ENCODE measurements at regions not wholly inside any gene's neighbourhood (a gene's known extent, or its start where the extent isn't known, plus 50 kb on each side); places are given as distances from the start of the nearest gene placed in this dataset.
A peak's percentile ranks its signal among the peaks of the same experiment; 100 is the strongest.

GRCh38 chr15:36263666-36264065, 315.8 kb upstream of the CDIN1 start:
- DNase-seq (ENCODE audit: low read depth in 2 of 2) = no peak

DNA sequence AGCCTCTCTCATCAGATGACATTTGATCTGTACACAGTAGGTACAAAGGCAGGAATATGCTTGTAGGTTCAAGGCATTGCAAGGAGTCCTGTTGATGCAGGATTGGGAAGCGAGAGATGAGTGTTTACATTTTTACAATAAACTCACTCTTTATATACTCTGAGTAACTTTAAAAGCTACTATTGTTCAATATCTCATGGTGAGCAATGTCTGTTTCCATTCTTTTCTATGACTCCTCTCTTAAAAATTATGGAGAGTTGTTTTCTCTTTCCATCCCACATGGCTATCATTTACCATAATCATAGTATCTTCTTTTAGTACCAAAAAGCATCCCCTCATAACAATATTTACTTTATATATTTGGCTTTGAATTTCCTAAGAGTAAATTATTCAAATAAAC, 314.0 kb upstream of the CDIN1 start:
- DNase-seq (ENCODE audit: low read depth in 2 of 2) = no peak

- DNase-seq (ENCODE audit: low read depth in 2 of 2) = no peak
These were observed 308.4 kb upstream of the CDIN1 start for GRCh38 chr15:36271048-36271447.

- DNase-seq (ENCODE audit: low read depth in 2 of 2) = no peak
These were observed 303.8 kb upstream of the CDIN1 start for GRCh38 chr15:36275656-36276055.

- DNase-seq (ENCODE audit: low read depth in 2 of 2) = no peak
These were observed 301.2 kb upstream of the CDIN1 start for GRCh38 chr15:36278219-36278618.

DNA sequence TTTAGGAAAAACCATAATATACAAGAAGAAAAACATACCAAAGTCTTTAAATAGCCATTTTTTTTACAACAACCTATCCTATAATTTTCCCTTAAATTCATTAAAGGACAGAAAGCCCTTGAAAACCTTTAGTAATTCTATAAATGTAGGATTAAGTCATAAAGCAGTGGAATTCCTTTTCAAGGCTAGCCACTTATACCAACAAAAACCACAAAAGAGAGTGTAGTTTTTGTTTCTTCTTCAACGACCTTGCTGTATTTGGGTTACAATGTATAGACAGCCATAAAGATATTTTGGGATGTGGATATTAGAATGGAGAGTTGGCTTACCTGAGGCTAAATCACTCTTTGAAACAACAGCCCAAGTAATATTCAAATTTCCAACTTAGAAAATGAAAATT, 296.6 kb upstream of the CDIN1 start:
- no peak for DNase-seq (ENCODE audit: low read depth in 2 of 2)

GRCh38 chr15:36284911-36285310, 294.5 kb upstream of the CDIN1 start:
- DNase-seq (ENCODE audit: low read depth in 2 of 2) = peak in 1 of 2 experiments; percentile 3

DNA sequence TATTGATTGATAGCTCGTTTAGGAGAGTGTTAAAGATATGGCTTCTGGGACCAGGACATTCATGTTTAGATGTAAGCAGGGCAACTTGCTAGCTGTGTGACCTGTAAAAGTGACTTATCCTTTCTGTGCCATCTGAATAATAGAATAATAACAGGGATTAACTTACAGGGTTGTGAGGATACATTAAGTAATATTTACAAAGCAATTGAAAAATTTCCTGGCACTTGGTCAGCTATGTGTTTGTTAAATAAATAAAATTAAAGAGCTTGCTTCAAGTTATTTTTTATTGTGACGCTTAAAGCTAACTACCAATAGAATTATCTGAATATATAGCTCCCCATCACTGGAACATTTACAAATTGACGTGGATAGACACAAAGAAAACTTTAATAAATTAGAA, 287.9 kb upstream of the CDIN1 start:
- DNase-seq (ENCODE audit: low read depth in 2 of 2) = no peak

GRCh38 chr15:36294359-36294758, 285.1 kb upstream of the CDIN1 start:
- DNase-seq (ENCODE audit: low read depth in 2 of 2) = no peak

- DNase-seq (ENCODE audit: low read depth in 2 of 2) = no peak
These were observed 277.5 kb upstream of the CDIN1 start for GRCh38 chr15:36301947-36302346.

DNA sequence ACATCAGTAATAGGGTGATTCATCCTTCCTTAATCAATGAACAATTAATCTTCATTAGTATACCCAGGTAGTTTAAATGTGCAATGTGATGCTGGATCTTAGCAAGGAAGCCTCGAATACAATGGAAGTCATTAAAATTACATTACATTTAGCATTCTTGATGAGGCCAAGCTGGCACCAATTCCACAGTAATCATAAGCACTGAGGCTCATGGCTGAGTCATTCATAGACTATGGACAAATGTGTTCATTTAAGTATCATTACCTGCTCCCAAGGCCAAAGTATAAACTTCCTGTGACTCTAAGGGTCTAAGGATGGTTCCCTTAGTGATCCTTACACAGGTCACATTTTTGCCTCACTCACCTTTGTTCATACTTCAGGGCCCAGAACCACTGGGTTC, 266.4 kb upstream of the CDIN1 start:
- DNase-seq (ENCODE audit: low read depth in 2 of 2) = no peak

- DNase-seq (ENCODE audit: low read depth in 2 of 2) = no peak
These were observed 265.6 kb upstream of the CDIN1 start for GRCh38 chr15:36313736-36314280.

DNA sequence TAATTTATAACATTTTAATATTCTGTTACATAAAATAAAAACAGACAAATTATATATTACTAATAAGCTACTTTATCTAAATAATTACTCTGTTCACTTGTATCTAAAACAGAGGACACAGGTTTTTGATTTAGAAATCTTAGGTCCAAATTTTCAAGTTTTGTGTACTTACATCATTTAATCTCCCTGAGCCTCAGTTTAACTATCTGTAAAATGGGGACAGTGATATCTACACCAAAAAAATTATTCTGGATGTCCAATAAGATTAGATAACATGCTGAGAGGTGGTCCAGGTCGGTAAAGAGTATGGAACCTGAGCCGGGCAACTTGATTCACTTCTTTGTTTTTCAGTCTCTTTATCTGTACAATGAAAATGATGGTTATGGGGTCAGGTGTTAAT, 263.8 kb upstream of the CDIN1 start:
- no peak for DNase-seq (ENCODE audit: low read depth in 2 of 2)

DNA sequence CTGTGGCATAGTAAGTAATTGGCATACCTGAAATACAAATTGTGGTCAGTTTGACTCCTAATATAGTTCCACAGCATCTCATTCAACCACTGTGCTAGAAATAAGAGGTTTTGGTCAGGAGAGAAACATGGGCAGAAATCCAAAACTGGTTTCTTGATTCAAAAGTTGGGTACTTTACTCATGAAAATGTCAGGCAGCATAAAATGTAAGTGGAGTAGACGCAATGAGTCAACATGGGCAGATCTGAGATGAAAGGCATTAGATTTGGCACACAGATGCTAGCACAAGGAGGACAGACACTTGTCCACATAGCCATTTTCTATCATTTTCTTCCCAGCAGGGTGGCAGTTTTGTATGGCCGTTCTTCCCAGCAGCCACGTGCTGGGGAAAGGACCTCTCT, 255.8 kb upstream of the CDIN1 start:
- no peak for DNase-seq (ENCODE audit: low read depth in 2 of 2)

DNA sequence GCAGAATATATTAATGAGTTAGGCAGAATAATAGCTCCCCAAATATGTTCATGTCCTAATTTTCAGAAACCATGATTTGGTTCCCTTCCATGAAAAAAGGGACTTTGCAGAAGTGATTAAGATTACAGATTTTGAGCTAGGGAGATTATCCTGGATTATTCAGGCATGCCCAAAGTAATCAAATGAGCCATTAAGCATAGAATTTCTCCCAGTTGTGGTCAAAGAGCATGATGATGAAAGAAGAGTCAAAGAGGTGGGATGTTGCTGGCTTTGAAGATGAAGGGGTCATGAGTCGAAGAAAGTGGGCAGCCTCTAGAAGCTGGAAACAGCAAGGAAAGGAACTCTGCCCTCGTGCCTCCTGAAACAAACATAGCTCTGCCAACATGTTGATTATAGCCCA, 254.2 kb upstream of the CDIN1 start:
- no peak for DNase-seq (ENCODE audit: low read depth in 2 of 2)

- DNase-seq (ENCODE audit: low read depth in 2 of 2) = no peak
These were observed 249.8 kb upstream of the CDIN1 start for GRCh38 chr15:36329592-36329991.

GRCh38 chr15:36330598-36330997, 248.8 kb upstream of the CDIN1 start:
- no peak for DNase-seq (ENCODE audit: low read depth in 2 of 2)

DNA sequence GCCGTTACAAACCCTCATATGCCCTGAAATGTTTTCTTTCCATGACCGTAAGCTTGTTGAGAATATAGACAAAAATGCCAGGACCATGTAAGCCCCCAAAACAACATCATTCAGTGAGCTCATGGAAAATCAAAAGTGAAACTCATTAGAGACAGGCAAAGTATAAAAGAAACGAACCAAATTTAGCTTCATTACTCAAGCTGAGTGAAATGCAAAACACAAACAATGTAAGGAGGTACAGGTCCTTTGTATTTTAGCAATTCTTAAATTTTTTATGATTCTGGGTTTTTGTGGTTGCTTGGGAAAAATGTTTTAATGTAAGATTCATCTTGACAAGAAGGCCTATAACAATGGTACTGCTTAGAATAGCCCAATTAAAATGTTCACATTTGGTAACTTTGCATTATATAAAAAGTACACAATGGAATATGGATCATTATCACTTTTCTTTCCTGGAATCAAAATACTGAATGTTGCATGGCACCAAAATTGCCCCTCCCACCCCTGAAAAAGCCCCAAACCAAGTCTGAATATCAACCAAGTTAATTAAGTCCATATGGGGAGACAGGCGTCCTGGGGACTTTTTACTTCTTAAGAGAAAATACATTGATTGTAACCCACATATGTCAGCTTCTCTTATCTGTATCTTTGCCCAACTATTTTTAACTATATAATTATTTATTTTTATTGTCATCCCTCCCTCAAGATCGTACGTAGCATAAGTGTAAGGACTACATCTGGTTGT, 247.7 kb upstream of the CDIN1 start:
- DNase-seq (ENCODE audit: low read depth in 2 of 2) = no peak

DNA sequence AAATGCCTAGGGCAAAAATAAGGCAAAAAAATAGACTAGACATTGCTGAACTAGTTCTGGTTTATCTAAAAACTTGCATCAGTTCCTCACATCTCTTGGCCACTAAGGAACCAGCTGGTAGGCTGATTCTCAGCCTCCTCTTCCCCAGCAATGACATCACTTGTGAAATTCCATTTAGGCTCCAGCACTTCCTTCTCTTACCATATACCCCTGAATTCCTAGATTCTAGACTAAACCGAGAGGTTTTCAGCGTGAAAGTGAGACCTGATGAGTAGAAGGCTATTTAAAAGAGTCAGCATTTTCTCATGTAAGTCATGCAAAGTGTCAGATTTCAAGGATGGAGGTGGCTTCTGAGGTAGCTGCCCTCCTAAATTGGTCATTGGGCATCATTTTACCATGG, 247.1 kb upstream of the CDIN1 start:
- no peak for DNase-seq (ENCODE audit: low read depth in 2 of 2)

DNA sequence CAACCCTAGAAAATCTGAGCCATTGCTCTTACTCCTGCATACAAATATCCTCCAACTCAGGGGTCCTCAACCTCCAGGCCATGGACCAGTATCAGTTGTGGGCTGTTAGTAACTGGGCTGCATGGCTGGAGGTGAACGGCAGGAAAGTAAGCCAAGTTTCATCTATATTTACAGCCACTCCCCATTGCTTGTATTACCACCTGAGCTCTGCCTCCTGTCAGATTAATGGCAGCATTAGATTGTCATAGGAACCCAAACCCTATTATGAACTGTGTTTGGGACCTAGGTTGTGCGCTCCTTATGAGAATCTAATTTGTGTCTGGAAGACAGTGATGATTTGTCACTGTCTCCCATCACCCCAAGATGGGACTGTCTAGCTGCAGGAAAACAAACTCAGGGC, 246.5 kb upstream of the CDIN1 start:
- no peak for DNase-seq (ENCODE audit: low read depth in 2 of 2)

DNA sequence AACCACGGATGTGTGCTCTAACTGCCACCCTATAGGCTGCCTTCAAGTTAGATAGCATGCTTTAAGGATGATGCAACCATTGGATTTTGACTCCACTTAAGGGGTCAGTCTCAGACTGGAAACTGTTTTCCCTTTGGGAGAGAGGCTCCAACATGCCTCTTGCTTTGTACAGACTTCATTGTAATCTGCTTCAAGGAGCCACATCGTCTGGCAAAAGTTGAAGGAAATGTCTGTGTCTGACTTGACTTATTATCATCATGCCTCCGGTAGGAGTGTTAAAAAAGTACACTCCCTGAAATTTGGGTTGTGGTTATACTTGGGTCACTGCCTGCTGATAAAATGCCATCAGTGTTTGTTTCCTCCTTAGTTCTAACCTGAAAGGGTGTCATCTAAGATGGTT, 245.4 kb upstream of the CDIN1 start:
- DNase-seq (ENCODE audit: low read depth in 2 of 2) = peak; percentile 48 to 58

DNA sequence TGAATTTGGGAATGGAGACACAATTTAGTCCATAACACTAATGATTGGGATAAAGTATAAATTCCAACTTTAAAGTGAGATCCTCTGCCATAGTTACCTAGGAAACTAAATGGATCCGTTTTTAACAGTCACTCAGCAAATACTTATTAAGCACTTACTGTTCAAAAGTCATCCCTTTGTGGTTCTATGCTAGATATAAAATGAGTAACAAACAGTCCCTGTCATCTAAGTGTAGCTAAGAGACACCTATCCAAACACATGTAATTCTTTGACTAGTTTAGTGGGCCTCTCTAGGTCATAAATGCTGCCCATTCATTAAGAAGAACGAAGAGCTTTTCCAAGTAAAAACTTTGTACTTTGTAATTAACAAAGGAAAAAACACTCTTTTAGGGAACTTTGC, 244.2 kb upstream of the CDIN1 start:
- no peak for DNase-seq (ENCODE audit: low read depth in 2 of 2)

DNA sequence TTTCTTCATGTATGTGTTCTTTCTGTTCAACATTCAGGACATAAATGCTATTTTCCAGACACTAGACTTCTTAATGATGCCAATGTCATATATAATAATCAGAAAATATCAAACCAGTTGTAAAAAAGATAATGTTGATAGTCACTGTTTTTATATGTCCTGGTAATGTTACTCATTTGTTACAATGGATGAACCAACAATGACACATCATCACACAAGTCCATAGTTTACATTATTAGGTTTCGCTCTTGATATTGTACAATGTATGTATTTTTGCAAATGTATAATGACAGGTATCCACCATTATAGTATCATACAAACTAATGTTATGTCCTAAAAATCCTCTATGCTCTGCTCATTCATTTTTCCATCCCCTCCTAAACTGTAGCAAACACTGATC, 243.8 kb upstream of the CDIN1 start:
- DNase-seq (ENCODE audit: low read depth in 2 of 2) = no peak

DNA sequence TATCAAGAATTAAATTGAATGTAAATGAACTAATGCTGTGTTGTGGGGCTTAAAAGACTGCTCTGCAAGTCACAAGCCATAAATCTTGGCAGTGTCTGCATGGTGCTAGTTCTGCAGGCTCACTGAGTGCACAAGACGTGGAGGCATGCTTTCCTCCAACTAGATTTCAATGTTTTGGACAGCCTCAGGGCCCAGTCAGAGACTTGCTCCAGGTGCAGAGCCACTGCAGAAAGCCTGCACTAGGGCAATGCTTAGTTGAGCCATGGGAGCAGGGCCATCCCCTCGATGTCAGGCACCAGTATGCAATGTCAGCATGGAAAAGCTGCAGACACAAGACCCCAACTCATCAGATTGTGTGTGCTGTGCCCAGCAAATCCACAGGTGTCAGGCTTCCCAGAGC, 234.5 kb upstream of the CDIN1 start:
- no peak for DNase-seq (ENCODE audit: low read depth in 2 of 2)

Data from fibroblast of skin of left quadriceps (primary cell).